ENCODE measurements at regions not wholly inside any gene's neighbourhood (a gene's known extent, or its start where the extent isn't known, plus 50 kb on each side); places are given as distances from the start of the nearest gene placed in this dataset.
"Not testable (repeated sequence)": the region's sequence is repeated elsewhere in the genome, so short reads cannot be mapped to it uniquely, and the experiment has no call there.

DNA sequence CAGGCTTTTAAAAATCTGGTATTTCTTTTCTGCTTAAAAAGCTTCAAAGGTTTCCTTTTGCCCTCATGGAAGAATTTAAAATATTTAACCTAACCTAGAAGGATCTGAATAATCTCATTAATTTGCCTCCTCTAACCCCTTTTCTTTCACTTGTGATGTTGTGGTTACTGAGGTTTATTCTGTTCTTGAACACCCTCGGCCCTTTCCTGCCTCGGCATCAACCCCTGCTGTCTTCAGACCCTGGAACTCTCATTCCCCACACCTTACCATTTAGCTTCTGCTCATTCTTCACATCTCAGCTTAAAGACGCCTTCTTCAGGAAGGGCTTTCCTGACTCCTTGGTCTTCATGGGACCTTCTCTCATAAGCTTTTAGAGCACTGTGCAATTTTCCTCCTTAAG lies 131.4 kb upstream of the MAN2A1 start:
- ChIA-PET CTCF (no interaction called here), POLR2A (ENCODE audit: low non-redundant PET) (no interaction called here)
- Histone ChIP-seq H3K4me3 (ENCODE audit: low read depth, low read length, poor library complexity, severe bottlenecking) (no peak overlapping the region), H3K27ac (ENCODE audit: low read depth, low read length, poor library complexity, severe bottlenecking) (no peak overlapping the region), H3K9me3 (ENCODE audit: low read depth, low read length, poor library complexity, severe bottlenecking) (peaks cover 7% of the 10 kb centered on the region), H3K27me3 (replicated peaks; ENCODE audit: insufficient read depth, low read depth, low read length, poor library complexity) (no peaks in the 10 kb centered on the region), H3K36me3 (ENCODE audit: insufficient read depth, low read length, poor library complexity, severe bottlenecking) (no peaks in the 10 kb centered on the region), H3K4me1 (ENCODE audit: insufficient read depth, low read length, poor library complexity, severe bottlenecking) (no peaks in the 10 kb centered on the region)
- BruUV-seq (replicated peaks) = no TSS peak
- no peak for DNase-seq (ENCODE audit: low spot score)
- no peak for TF ChIP-seq CTCF (conservative IDR thresholded peaks at IDR 0.05; ENCODE audit: low read depth, low read length)
- no peak for TF ChIP-seq EZH2 (IDR thresholded peaks at IDR 0.05; ENCODE audit: borderline replicate concordance, low read depth, low read length, poor library complexity, severe bottlenecking)
- intact Hi-C loops (cut with micrococcal nuclease; ENCODE audit: unreplicated experiment) = no loop called here

GRCh38 chr5:109553846-109554245 lies 135.9 kb upstream of the MAN2A1 start:
- H3K4me1 ChIP-seq (ENCODE audit: insufficient read depth, low read length, poor library complexity, severe bottlenecking) = no peaks in the 10 kb centered on the region
- H3K9me3 ChIP-seq (ENCODE audit: low read depth, low read length, poor library complexity, severe bottlenecking) = peaks cover 7% of the 10 kb centered on the region
- no peak for DNase-seq (ENCODE audit: low spot score)
- BruUV-seq (replicated peaks) = no TSS peak
- H3K27me3 ChIP-seq (replicated peaks; ENCODE audit: insufficient read depth, low read depth, low read length, poor library complexity) = no peaks in the 10 kb centered on the region
- H3K27ac ChIP-seq (ENCODE audit: low read depth, low read length, poor library complexity, severe bottlenecking) = no peak overlapping the region
- CTCF ChIA-PET = interaction anchor here (0.6 kb wide), 1 partner anchor 33 kb away, joined by 5 read pairs; no protein-coding TSS in a partner anchor
- TF ChIP-seq EZH2 (IDR thresholded peaks at IDR 0.05; ENCODE audit: borderline replicate concordance, low read depth, low read length, poor library complexity, severe bottlenecking) (no peak), CTCF (conservative IDR thresholded peaks at IDR 0.05; ENCODE audit: low read depth, low read length) (no peak)
- H3K36me3 ChIP-seq (ENCODE audit: insufficient read depth, low read length, poor library complexity, severe bottlenecking) = no peaks in the 10 kb centered on the region
- no peak overlapping the region for H3K4me3 ChIP-seq (ENCODE audit: low read depth, low read length, poor library complexity, severe bottlenecking)
- intact Hi-C loops (cut with micrococcal nuclease; ENCODE audit: unreplicated experiment) = no loop called here
- POLR2A ChIA-PET (ENCODE audit: low non-redundant PET) = no interaction called here

- POLR2A ChIA-PET (ENCODE audit: low non-redundant PET); H3K4me1 ChIP-seq (ENCODE audit: insufficient read depth, low read length, poor library complexity, severe bottlenecking); H3K36me3 ChIP-seq (ENCODE audit: insufficient read depth, low read length, poor library complexity, severe bottlenecking); DNase-seq (ENCODE audit: low spot score); intact Hi-C loops (cut with micrococcal nuclease; ENCODE audit: unreplicated experiment); H3K27ac ChIP-seq (ENCODE audit: low read depth, low read length, poor library complexity, severe bottlenecking); CTCF ChIA-PET; H3K27me3 ChIP-seq (replicated peaks; ENCODE audit: insufficient read depth, low read depth, low read length, poor library complexity); H3K4me3 ChIP-seq (ENCODE audit: low read depth, low read length, poor library complexity, severe bottlenecking); BruUV-seq (replicated peaks); H3K9me3 ChIP-seq (ENCODE audit: low read depth, low read length, poor library complexity, severe bottlenecking): not testable (repeated sequence)
These were observed 138.5 kb upstream of the MAN2A1 start for GRCh38 chr5:109551234-109551633.

GRCh38 chr5:109550077-109550476 lies 139.7 kb upstream of the MAN2A1 start:
- Histone ChIP-seq H3K27me3 (replicated peaks; ENCODE audit: insufficient read depth, low read depth, low read length, poor library complexity) (no peaks in the 10 kb centered on the region), H3K4me3 (ENCODE audit: low read depth, low read length, poor library complexity, severe bottlenecking) (no peak overlapping the region), H3K4me1 (ENCODE audit: insufficient read depth, low read length, poor library complexity, severe bottlenecking) (no peaks in the 10 kb centered on the region), H3K36me3 (ENCODE audit: insufficient read depth, low read length, poor library complexity, severe bottlenecking) (no peaks in the 10 kb centered on the region), H3K9me3 (ENCODE audit: low read depth, low read length, poor library complexity, severe bottlenecking) (peaks cover 7% of the 10 kb centered on the region), H3K27ac (ENCODE audit: low read depth, low read length, poor library complexity, severe bottlenecking) (no peak overlapping the region)
- intact Hi-C loops (cut with micrococcal nuclease; ENCODE audit: unreplicated experiment) = no loop called here
- ChIA-PET POLR2A (ENCODE audit: low non-redundant PET) (no interaction called here), CTCF (no interaction called here)
- DNase-seq (ENCODE audit: low spot score) = no peak
- TF ChIP-seq EZH2 (IDR thresholded peaks at IDR 0.05; ENCODE audit: borderline replicate concordance, low read depth, low read length, poor library complexity, severe bottlenecking) = no peak
- no peak for TF ChIP-seq CTCF (conservative IDR thresholded peaks at IDR 0.05; ENCODE audit: low read depth, low read length)
- no TSS peak for BruUV-seq (replicated peaks)
